Fibroblast of lung (primary cell): ENCODE measurements at regions not wholly inside any gene's neighbourhood (a gene's known extent, or its start where the extent isn't known, plus 50 kb on each side); places are given as distances from the start of the nearest gene placed in this dataset.

Experiments
- CTCF ChIP-seq, 2 donors: IDR thresholded peaks in 1 of 2; conservative IDR thresholded peaks in 1 of 2; 1 replicate in 1 of 2; 2 replicates in 1 of 2; pipeline ENCODE4 v1.5.1; 2011 to 2012; ENCODE audit warnings: low read length in 2 of 2, control low read depth in 1 of 2, inconsistent platforms in 1 of 2, low read depth in 1 of 2, mild to moderate bottlenecking in 1 of 2
- EZH2 ChIP-seq: IDR thresholded peaks from 2 replicates; pipeline ENCODE4 v1.5.1; 2012; ENCODE audit warnings: low read length, control low read depth, mild to moderate bottlenecking; ENCODE audit errors: missing control alignments

GRCh38 chr12:66898700-66899469, 220.0 kb upstream of the GRIP1 start:
- TF ChIP-seq EZH2 (no peak), CTCF (conservative IDR thresholded peaks at IDR 0.05 in 1 of 2, IDR thresholded peaks at IDR 0.05 in 1 of 2; ENCODE audit: low read depth in 1 of 2, low read length in 2 of 2) (no peak)
